Left lung (tissue), 4 donors: ENCODE measurements at regions not wholly inside any gene's neighbourhood (a gene's known extent, or its start where the extent isn't known, plus 50 kb on each side); places are given as distances from the start of the nearest gene placed in this dataset.

Experiments
- ATAC-seq: fragments of 200-7000 bp; cut with Tn5 transposase; one replicate; pipeline ENCODE4 v1.9.1; 2020; ENCODE audit warnings: moderate library complexity
- DNase-seq, 4 donors: peaks; one replicate each; pipeline ENCODE4 v3.0.0-alpha.2; 2013 to 2020
- H3K27ac ChIP-seq, 2 donors: fragments of 200-600 bp; sonication (generic) in 1 of 2; one replicate each; pipeline versions ENCODE4 v1.5.0 to v1.8.0; 2020 to 2021
- H3K27me3 ChIP-seq, 2 donors: fragments of 200-600 bp; sonication (generic) in 1 of 2; one replicate each; pipeline versions ENCODE4 v1.5.0 to v1.8.0; 2020 to 2021
- H3K36me3 ChIP-seq, 2 donors: fragments of 200-600 bp; sonication (generic) in 1 of 2; one replicate each; pipeline versions ENCODE4 v1.5.0 to v1.8.0; 2020 to 2021
- H3K4me1 ChIP-seq, 2 donors: fragments of 200-600 bp; one replicate each; pipeline ENCODE4 v1.8.0; 2021
- H3K4me3 ChIP-seq, 2 donors: fragments of 200-600 bp; sonication (generic) in 1 of 2; one replicate each; pipeline versions ENCODE4 v1.5.0 to v1.8.0; 2020 to 2021; ENCODE audit warnings: mild to moderate bottlenecking in 1 of 2
- H3K9me3 ChIP-seq, 2 donors: fragments of 200-600 bp; sonication (generic) in 1 of 2; one replicate each; pipeline versions ENCODE4 v1.5.0 to v1.8.0; 2020 to 2021
- intact Hi-C, 2 donors: fragments of 100-400 bp; cut with DNase I; formaldehyde crosslinking; loops; one replicate each; pipeline versions ENCODE4 v1.11.2 to v1.14.2; 2022
- TF ChIP-seq, protein P1 (sequence below), 2 donors: fragments of 200-600 bp; sonication (generic) in 1 of 2; IDR thresholded peaks; one replicate each; pipeline versions ENCODE4 v1.5.0 to v1.8.0; 2021; ENCODE audit warnings: antibody characterized with exemption in 2 of 2
- donor health status: DM: no; HTN: yes; CAD: no.
- donor health status: DM: no; HTN: no; CAD: no.

DNA sequence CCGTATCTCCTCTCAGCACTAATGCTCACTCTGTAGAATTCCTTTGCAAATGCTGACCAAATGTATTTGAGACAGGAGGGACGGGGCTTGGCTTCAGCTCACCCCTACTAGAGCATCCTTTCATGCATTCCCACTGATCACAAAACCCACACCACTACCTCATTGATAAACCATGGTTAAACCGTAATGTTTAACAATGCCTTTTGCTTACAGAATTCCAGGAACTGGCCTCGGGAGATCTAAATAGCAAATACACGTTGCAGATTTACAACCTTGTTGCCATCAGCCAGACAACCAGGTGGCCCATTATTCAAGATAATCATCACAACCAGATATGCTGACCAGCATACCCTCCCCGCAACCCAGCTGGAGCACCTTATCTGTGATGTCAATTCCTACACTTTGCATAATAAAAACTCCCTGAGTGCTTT is 391.9 kb downstream of the KCTD8 start:
- no peak for ATAC-seq

DNA sequence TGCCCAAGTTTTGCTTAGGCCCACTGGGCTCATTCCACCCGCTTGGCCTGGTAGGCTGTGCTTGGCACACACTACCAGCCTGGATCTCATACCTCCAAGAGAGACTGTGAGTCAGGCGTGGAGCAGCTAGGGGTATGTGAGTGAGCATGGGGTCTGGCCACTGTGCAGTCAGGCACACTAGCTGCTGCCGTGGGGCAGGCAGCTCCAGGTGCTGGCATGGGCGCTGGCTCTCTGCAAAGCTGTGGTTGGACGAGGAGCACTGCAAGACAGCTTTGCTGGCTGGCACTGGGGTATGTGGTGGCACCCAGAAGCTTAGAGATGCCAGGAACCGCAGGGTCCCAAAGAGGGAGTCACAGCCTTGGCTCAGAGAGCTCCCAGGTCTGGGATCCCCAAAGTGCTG is 377.8 kb downstream of the KCTD8 start:
- H3K36me3 ChIP-seq, result no peaks in the 10 kb centered on the region
- intact Hi-C loops, result no loop called here
- H3K4me1 ChIP-seq, result no peaks in the 10 kb centered on the region
- TF ChIP-seq, protein P1, sequence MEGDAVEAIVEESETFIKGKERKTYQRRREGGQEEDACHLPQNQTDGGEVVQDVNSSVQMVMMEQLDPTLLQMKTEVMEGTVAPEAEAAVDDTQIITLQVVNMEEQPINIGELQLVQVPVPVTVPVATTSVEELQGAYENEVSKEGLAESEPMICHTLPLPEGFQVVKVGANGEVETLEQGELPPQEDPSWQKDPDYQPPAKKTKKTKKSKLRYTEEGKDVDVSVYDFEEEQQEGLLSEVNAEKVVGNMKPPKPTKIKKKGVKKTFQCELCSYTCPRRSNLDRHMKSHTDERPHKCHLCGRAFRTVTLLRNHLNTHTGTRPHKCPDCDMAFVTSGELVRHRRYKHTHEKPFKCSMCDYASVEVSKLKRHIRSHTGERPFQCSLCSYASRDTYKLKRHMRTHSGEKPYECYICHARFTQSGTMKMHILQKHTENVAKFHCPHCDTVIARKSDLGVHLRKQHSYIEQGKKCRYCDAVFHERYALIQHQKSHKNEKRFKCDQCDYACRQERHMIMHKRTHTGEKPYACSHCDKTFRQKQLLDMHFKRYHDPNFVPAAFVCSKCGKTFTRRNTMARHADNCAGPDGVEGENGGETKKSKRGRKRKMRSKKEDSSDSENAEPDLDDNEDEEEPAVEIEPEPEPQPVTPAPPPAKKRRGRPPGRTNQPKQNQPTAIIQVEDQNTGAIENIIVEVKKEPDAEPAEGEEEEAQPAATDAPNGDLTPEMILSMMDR (IDR thresholded peaks at IDR 0.05), result no peak
- H3K27me3 ChIP-seq, result no peaks in the 10 kb centered on the region
- ATAC-seq (no peak), DNase-seq (no peak)
- no peak overlapping the region for H3K27ac ChIP-seq
- H3K9me3 ChIP-seq, result peaks cover 0 to 9% of the 10 kb centered on the region in 2 donors
- H3K4me3 ChIP-seq, result no peak overlapping the region

More for the DNA sequence above, 391.9 kb downstream of the KCTD8 start:
- intact Hi-C loops, result no loop called here
- no peaks in the 10 kb centered on the region for H3K36me3 ChIP-seq
- no peaks in the 10 kb centered on the region for H3K27me3 ChIP-seq
- H3K9me3 ChIP-seq, result peaks cover 0 to 3% of the 10 kb centered on the region in 2 donors
- no peak overlapping the region for H3K4me3 ChIP-seq
- no peak for DNase-seq
- TF ChIP-seq, protein P1 (IDR thresholded peaks at IDR 0.05), result no peak
- H3K27ac ChIP-seq, result no peak overlapping the region
- no peaks in the 10 kb centered on the region for H3K4me1 ChIP-seq

DNA sequence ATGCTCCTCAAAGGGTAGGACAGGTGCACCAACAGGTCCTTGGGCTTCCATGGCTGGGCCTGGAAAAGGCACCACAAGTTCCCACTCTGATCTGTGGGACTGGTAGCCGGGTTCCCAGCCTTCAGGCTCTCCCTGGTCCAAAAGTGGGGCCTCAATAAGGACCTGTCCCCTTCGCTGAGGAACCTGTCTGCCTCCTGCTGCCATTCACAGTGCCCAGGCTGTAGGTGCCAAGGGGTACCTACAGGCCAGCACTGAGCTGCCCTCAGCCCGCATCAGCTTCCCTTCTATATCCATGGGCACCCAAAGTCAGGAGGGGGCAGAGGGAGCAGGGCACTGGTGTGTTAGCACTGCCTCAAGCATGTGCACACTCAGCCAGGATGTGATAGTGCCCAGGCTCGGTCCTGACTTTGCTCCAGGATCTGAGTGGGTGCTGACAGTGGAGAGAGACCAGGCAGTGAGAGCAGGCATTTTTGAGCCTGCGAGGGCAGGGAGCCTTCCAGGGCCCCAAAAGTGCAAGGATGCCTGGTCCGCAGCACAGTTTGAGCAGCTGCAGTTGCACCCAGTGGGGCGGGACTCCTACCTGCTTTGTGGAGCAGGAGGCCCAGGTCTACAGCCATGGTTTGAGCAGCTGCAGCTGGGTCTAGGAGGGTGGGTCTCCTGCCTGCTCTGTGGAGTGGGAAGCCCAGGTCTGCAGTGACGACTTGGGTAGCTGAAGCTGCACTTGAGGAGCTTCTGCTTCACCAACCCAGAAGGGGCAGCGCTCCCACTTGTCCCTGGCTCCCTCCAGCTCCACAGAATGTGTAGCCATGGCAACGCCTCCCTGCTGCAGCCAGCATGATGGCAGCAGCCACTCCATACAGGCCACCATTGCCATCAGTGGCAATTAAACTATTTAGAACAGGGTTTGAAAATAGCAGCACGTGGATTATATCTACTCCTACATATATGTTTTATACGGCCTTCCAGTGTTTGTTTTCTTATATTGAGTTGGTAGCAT is 376.4 kb downstream of the KCTD8 start:
- intact Hi-C loops, result no loop called here
- no peak for ATAC-seq
- TF ChIP-seq, protein P1 (IDR thresholded peaks at IDR 0.05), result no peak

DNA sequence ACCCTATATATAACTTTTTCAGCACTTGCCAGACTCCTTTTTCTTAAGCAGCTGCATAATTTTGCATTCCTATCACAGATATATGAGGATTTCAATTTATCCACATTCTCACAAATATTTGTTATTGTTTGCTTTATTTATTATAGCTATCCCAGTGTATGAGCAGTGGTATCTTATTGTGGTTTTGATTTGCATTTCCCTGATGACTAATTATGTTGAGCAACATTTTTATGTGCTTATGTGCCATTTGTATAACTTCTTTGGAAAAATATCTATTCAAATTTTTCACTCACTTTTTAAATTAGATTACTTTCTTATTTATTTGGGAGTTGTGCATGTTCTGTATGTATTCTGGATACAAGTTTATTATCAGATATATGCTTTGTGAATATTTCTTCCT is 361.9 kb downstream of the KCTD8 start:
- intact Hi-C loops, result no loop called here

More for the DNA sequence above, 376.4 kb downstream of the KCTD8 start:
- no peak for DNase-seq
- no peak overlapping the region for H3K27ac ChIP-seq
- H3K27me3 ChIP-seq, result no peaks in the 10 kb centered on the region
- H3K4me3 ChIP-seq, result no peak overlapping the region
- H3K36me3 ChIP-seq, result no peaks in the 10 kb centered on the region
- H3K9me3 ChIP-seq, result peaks cover 0 to 9% of the 10 kb centered on the region in 2 donors
- H3K4me1 ChIP-seq, result no peaks in the 10 kb centered on the region

DNA sequence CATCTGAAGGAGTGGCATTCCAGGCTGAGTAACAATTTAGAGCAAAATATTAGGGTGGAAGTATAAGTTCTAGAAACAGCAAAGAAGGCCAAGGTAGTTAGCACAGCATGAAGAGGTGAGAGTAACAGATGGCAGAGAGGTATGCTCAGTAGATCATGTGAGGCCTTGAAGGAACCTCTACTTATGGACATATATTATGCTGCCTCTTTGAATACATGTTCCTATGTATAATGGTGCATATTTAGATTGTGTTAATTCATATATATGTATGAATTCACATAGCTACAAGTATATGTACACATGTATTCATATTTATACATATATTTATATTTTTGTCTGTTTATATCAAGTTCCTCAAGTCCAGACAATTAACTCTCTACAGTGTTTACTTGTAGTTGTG is 355.2 kb downstream of the KCTD8 start:
- ATAC-seq, result no peak

More for the DNA sequence above, 361.9 kb downstream of the KCTD8 start:
- TF ChIP-seq, protein P1 (IDR thresholded peaks at IDR 0.05), result no peak
- Histone ChIP-seq H3K27me3 (no peaks in the 10 kb centered on the region), H3K36me3 (no peaks in the 10 kb centered on the region), H3K27ac (no peak overlapping the region), H3K4me3 (no peak overlapping the region), H3K9me3 (peaks cover 0 to 13% of the 10 kb centered on the region in 2 donors), H3K4me1 (no peaks in the 10 kb centered on the region)
- DNase-seq, result no peak
- ATAC-seq, result no peak

More for the DNA sequence above, 355.2 kb downstream of the KCTD8 start:
- peaks cover 0 to under 1% of the 10 kb centered on the region in 2 donors for H3K9me3 ChIP-seq
- H3K27me3 ChIP-seq, result no peaks in the 10 kb centered on the region
- TF ChIP-seq, protein P1 (IDR thresholded peaks at IDR 0.05), result no peak
- intact Hi-C loops, result no loop called here
- H3K4me3 ChIP-seq, result no peak overlapping the region
- no peaks in the 10 kb centered on the region for H3K4me1 ChIP-seq
- H3K27ac ChIP-seq, result no peak overlapping the region
- no peak for DNase-seq
- no peaks in the 10 kb centered on the region for H3K36me3 ChIP-seq
